ENCODE measurements at regions not wholly inside any gene's neighbourhood (a gene's known extent, or its start where the extent isn't known, plus 50 kb on each side); places are given as distances from the start of the nearest gene placed in this dataset.

DNA sequence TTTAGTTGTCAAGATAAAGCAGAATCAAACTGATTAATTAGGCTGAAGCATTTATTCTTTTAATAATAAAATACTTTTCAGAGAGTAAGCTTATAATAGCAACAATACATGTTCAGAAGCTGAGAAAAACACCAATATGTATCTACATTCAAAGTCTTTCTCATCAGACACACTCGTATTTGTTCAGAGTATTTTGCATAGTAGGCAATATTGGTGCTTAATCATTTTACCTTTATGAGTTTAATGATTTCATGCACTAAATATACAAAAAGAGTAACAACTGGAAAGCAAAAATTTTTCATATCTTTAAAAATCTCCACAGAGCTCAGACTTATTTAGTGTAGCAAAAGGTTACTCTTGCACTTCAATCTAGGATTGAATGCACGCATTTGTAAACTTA lies 313.9 kb downstream of the ZEB2 start:
- TF ChIP-seq, protein P1, sequence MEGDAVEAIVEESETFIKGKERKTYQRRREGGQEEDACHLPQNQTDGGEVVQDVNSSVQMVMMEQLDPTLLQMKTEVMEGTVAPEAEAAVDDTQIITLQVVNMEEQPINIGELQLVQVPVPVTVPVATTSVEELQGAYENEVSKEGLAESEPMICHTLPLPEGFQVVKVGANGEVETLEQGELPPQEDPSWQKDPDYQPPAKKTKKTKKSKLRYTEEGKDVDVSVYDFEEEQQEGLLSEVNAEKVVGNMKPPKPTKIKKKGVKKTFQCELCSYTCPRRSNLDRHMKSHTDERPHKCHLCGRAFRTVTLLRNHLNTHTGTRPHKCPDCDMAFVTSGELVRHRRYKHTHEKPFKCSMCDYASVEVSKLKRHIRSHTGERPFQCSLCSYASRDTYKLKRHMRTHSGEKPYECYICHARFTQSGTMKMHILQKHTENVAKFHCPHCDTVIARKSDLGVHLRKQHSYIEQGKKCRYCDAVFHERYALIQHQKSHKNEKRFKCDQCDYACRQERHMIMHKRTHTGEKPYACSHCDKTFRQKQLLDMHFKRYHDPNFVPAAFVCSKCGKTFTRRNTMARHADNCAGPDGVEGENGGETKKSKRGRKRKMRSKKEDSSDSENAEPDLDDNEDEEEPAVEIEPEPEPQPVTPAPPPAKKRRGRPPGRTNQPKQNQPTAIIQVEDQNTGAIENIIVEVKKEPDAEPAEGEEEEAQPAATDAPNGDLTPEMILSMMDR (IDR thresholded peaks at IDR 0.05) = no peak
- TF ChIP-seq POLR2A (IDR thresholded peaks at IDR 0.05) = no peak
